Mucosa of rectum (tissue), 2 donors: ENCODE measurements at regions not wholly inside any gene's neighbourhood (a gene's known extent, or its start where the extent isn't known, plus 50 kb on each side); places are given as distances from the start of the nearest gene placed in this dataset.

Experiments
- H3K27ac ChIP-seq, 2 donors: one replicate each; pipeline ENCODE4 v1.7.0; 2013; ENCODE audit warnings: inconsistent platforms in 2 of 2, low read depth in 2 of 2, low read length in 2 of 2
- H3K27me3 ChIP-seq, 2 donors: one replicate each; pipeline ENCODE4 v1.7.0; 2013; ENCODE audit warnings: low read length in 2 of 2; ENCODE audit not compliant: control insufficient read depth in 2 of 2, insufficient read depth in 2 of 2
- H3K36me3 ChIP-seq, 2 donors: one replicate each; pipeline ENCODE4 v1.7.0; 2013; ENCODE audit warnings: low read length in 2 of 2; ENCODE audit not compliant: control insufficient read depth in 2 of 2, insufficient read depth in 2 of 2
- H3K4me1 ChIP-seq, 2 donors: one replicate each; pipeline ENCODE4 v1.7.0; 2013; ENCODE audit warnings: low read length in 2 of 2, mild to moderate bottlenecking in 1 of 2; ENCODE audit not compliant: control insufficient read depth in 2 of 2, insufficient read depth in 2 of 2
- H3K4me3 ChIP-seq, 2 donors: one replicate each; pipeline ENCODE4 v1.7.0; 2013; ENCODE audit warnings: low read length in 2 of 2
- H3K9ac ChIP-seq, 2 donors: one replicate each; pipeline ENCODE4 v1.7.0; 2013; ENCODE audit warnings: low read length in 2 of 2, low read depth in 1 of 2, mild to moderate bottlenecking in 1 of 2
- H3K9me3 ChIP-seq, 2 donors: one replicate each; pipeline ENCODE4 v1.7.0; 2013; ENCODE audit warnings: low read length in 2 of 2; ENCODE audit not compliant: control insufficient read depth in 2 of 2
- donor health status: healthy.
- donor health status: Normal muscosa, but diverticular disease.

DNA sequence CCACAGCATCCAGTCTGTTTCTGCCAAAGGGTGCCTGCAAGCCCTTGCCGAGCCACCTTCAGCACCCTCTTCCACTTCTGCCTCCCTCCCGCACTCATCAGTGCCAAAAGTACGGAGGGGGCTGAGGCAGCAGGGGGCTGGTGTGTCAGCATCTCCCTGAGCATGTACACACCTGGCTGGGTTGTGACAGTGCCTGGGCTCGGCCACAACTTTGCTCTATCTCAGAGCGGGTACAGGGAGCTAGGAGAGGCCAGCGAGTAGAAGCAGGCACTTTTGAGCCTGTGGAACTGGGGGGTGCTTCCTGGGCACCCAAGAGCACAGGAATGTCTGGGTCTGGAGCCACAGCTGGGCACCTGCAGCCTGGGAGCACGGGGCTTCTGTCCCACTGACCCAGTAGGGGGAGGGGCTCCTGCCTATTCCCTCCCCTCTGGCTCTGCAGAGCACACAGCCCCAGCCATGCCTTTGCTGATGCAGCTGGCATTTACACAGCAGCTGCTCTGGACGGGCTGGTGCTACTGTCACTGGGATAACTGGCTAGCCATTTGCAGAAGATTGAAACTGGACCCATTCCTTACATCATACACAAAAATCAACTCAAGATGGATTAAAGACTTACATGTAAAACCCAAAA is 319.8 kb upstream of the RRP15 start:
- Histone ChIP-seq H3K36me3 (no peaks in the 10 kb centered on the region), H3K9ac (no peak overlapping the region), H3K4me1 (no peaks in the 10 kb centered on the region), H3K27ac (no peak overlapping the region), H3K9me3 (no peaks in the 10 kb centered on the region), H3K4me3 (no peak overlapping the region), H3K27me3 (no peaks in the 10 kb centered on the region)

DNA sequence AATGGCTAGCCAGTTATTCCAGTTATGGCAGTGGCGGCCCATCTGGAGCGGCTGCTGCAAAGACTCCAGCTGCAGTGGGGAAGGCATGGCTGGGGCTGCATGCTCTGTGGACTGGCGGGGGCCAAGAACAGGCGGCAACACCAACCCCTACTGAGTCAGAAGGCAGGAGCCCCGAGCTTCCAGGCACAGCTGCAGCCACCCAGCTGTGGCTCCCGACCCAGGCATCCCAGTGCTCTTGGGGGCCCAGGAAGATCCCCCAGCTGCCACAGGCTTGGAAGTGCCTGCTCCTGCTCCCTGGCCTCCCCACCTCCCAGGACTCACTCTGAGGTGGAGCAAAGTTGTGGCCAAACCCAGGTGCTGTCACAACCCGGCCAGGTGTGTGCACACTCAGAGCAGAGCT is 317.0 kb upstream of the RRP15 start:
- H3K9ac ChIP-seq = no peak overlapping the region
- no peaks in the 10 kb centered on the region for H3K9me3 ChIP-seq
- no peak overlapping the region for H3K4me3 ChIP-seq
- H3K36me3 ChIP-seq = no peaks in the 10 kb centered on the region
- no peaks in the 10 kb centered on the region for H3K4me1 ChIP-seq
- H3K27me3 ChIP-seq = no peaks in the 10 kb centered on the region
- H3K27ac ChIP-seq = no peak overlapping the region

DNA sequence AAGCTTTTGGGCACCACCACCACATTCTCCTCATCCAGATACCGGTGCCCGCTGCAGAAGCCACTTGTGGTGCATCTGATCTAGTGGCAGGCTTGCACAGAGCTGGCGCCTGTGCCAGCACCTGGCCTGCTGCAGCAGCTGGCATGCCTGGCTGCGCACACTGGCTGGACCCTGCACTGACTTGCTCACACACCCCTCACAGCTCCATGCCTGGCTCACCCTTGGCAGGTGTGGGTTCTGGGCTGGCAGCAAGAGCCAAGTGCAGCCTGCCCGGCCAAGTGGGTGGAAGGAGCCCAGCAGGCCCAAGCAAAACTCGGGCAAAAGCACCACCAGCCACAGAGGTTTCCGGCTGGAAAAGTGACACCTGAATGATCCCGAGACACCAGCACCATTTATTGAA is 315.7 kb upstream of the RRP15 start:
- Histone ChIP-seq H3K4me1 (no peaks in the 10 kb centered on the region), H3K9me3 (no peaks in the 10 kb centered on the region), H3K4me3 (no peak overlapping the region), H3K27ac (no peak overlapping the region), H3K9ac (no peak overlapping the region), H3K36me3 (no peaks in the 10 kb centered on the region), H3K27me3 (no peaks in the 10 kb centered on the region)

DNA sequence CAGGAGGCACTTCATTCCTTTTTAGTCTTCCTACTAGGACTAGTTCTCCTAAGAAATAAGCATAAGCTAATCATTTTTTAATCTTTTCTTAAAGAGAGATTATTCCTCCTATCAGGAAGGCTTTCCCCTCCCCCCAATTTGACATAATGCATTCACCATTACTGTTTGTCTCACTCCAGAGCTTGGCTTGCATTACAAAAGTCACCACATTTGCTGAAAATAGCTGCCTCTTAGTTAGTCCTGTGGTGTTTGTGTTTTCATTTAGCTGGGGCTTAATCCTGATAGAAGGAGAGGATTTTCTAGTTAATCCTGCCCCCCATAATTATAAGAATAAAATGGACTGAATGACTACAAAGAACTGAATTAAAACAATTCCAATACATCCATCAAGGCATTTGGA is 307.1 kb upstream of the RRP15 start:
- Histone ChIP-seq H3K9me3 (no peaks in the 10 kb centered on the region), H3K36me3 (no peaks in the 10 kb centered on the region), H3K4me1 (no peaks in the 10 kb centered on the region), H3K9ac (no peak overlapping the region), H3K27me3 (no peaks in the 10 kb centered on the region), H3K27ac (no peak overlapping the region), H3K4me3 (no peak overlapping the region)

DNA sequence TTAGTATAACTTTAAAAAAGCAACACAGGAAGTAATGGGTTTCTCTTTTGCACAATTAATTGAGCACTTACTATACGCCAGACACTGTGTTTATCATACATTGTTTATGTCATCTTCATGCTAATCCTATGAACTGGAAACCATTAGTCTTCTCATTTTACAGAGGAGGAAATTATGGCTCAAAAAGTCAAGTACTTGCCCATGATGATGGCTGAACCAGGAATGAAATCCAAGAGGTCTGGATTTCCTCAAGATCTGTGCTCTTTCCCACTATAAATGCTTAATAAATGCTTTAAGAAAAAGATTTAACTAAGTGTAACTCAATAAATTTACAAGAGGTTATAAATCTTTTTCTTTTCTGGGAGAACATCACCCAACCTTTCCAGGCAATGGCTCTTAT is 303.7 kb upstream of the RRP15 start:
- Histone ChIP-seq H3K4me3 (no peak overlapping the region), H3K9me3 (no peaks in the 10 kb centered on the region), H3K27me3 (no peaks in the 10 kb centered on the region), H3K27ac (no peak overlapping the region), H3K9ac (no peak overlapping the region), H3K36me3 (no peaks in the 10 kb centered on the region), H3K4me1 (no peaks in the 10 kb centered on the region)

DNA sequence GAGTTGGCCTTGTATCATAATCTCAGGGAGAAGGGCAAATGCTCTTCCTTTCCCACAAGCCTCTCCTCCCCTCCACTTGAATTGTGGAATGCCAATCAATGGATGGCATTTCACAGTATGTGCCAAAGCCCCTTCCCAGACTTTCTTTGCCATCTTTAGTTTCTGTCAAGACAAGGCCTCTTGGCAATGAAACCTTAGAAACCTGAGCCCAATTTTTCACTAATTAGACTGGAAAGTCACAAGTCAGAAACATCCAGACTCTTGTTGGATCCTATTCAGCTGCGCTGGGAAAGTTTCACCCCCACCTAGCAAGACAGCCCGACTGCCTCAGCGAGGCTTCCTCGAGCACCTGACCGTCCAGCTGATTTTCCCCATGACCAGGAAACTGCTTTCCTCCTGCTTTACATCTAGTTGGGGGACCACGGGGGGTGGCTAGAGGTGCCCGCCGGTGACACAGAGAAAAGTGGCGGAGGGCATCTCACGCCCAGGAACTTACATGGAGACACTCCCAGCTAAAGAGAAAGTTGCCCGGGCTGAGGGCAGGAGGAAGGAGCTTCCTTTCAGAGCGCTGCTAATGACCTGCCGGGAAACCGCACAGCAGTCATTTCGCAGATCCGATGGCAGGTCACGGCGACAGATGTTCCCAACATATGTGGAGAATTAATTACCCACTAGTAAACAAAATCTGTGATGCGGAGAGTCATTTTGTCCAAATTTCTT is 302.6 kb upstream of the RRP15 start:
- H3K9ac ChIP-seq = no peak overlapping the region
- no peaks in the 10 kb centered on the region for H3K27me3 ChIP-seq
- H3K4me3 ChIP-seq = no peak overlapping the region
- no peaks in the 10 kb centered on the region for H3K36me3 ChIP-seq
- no peaks in the 10 kb centered on the region for H3K9me3 ChIP-seq
- no peak overlapping the region for H3K27ac ChIP-seq
- no peaks in the 10 kb centered on the region for H3K4me1 ChIP-seq

DNA sequence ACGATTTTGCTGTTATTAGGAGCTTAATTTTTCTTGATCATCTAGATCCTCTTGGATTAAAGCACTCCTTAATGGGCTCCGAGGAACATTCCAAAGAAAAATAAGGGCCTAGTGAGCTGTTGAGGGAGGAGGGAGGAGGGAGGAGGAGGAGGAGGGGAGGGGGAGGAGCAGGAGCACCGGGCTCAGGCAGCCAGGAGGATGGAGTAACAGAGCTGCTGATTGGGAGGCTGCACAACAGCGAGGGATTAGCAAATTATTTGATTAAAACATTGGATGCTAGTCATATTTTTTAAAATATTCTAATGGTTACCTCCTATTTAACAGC is 302.1 kb upstream of the RRP15 start:
- Histone ChIP-seq H3K4me1 (no peaks in the 10 kb centered on the region), H3K36me3 (no peaks in the 10 kb centered on the region), H3K27ac (no peak overlapping the region), H3K27me3 (no peaks in the 10 kb centered on the region), H3K9ac (no peak overlapping the region), H3K9me3 (no peaks in the 10 kb centered on the region), H3K4me3 (no peak overlapping the region)

DNA sequence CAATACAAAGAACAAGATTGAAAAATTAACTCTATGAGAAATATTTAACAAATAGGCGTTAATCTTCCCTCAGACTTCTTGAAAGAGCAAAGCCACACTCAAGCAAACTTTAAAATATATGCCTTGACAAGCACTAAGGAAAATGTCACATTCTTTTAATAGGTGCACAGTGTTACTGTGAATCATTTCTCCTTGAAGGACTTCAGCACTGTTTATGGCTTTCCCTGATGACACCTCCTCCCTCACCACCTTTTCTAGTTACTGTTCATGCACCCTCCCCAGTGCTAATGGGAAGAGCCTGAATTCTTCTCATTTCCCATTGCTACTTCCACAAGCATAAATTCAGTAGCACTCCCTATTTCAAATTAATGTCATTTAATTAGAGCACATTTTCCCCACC is 299.5 kb upstream of the RRP15 start:
- no peaks in the 10 kb centered on the region for H3K9me3 ChIP-seq
- no peaks in the 10 kb centered on the region for H3K27me3 ChIP-seq
- no peak overlapping the region for H3K4me3 ChIP-seq
- H3K36me3 ChIP-seq = no peaks in the 10 kb centered on the region
- no peak overlapping the region for H3K9ac ChIP-seq
- H3K27ac ChIP-seq = no peak overlapping the region
- H3K4me1 ChIP-seq = no peaks in the 10 kb centered on the region

DNA sequence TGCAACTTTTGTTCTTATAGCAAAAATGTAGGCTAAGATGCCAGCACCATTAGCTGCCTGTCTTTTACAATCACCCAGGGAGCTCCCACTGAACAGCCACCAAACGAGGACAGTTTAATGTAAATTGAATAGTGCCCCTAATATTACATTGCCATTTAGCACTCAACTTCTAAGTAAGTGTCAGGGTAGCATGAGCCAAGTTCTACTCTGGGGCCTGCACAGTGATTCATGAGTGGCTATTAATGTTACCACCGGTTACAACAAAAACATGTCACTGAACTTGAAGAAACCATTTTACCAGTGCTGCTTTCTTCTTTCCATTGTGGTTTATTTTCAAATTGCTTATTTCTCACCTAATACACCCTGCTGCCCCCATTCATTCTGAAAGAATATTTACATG is 295.6 kb upstream of the RRP15 start:
- H3K4me1 ChIP-seq = no peaks in the 10 kb centered on the region
- no peaks in the 10 kb centered on the region for H3K36me3 ChIP-seq
- H3K27ac ChIP-seq = no peak overlapping the region
- H3K9ac ChIP-seq = no peak overlapping the region
- no peaks in the 10 kb centered on the region for H3K9me3 ChIP-seq
- no peak overlapping the region for H3K4me3 ChIP-seq
- no peaks in the 10 kb centered on the region for H3K27me3 ChIP-seq

DNA sequence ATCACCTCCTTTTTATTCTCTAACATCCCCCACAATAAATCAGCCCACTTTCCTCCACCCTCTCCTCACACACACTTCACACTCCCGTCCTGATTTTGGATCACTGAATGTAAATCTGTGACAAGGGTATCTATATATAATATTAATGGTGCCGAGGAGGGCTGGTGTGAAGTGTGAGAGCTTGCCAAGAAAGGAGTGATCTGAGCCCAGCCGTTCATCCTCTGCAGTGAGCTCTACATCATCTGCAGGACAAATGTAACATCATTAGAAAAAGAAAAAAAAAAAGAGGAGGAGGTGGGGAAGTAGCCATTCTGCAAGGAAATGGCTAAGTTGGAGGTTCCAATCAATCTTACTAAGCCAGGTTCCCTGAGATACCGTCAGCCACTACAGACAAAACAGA is 291.7 kb upstream of the RRP15 start:
- Histone ChIP-seq H3K9me3 (no peaks in the 10 kb centered on the region), H3K27me3 (no peaks in the 10 kb centered on the region), H3K4me3 (no peak overlapping the region), H3K9ac (no peak overlapping the region), H3K36me3 (no peaks in the 10 kb centered on the region), H3K4me1 (no peaks in the 10 kb centered on the region), H3K27ac (no peak overlapping the region)
